HEK293T (cell line): ENCODE measurements at regions not wholly inside any gene's neighbourhood (a gene's known extent, or its start where the extent isn't known, plus 50 kb on each side); places are given as distances from the start of the nearest gene placed in this dataset.

Experiments used
- BHLHE40 ChIP-seq: fragments of 450-650 bp; IDR thresholded peaks from 2 replicates; pipeline ENCODE4 v1.6.1; 2016; ENCODE audit warnings: mild to moderate bottlenecking, moderate library complexity, borderline replicate concordance
- ELF4 ChIP-seq: fragments of 450-650 bp; IDR thresholded peaks from 2 replicates; pipeline ENCODE4 v1.6.1; 2017; ENCODE audit warnings: antibody characterized with exemption
- FOXA1 ChIP-seq: fragments of 450-650 bp; IDR thresholded peaks from 2 replicates; pipeline ENCODE4 v1.6.1; 2016; ENCODE audit warnings: mild to moderate bottlenecking
- FOXM1 ChIP-seq: fragments of 450-650 bp; IDR thresholded peaks from 2 replicates; pipeline ENCODE4 v1.6.1; 2017; ENCODE audit warnings: mild to moderate bottlenecking, borderline replicate concordance
- HDGF ChIP-seq: fragments of 450-650 bp; IDR thresholded peaks from 2 replicates; pipeline ENCODE4 v1.6.1; 2017; ENCODE audit warnings: antibody characterized with exemption, borderline replicate concordance
- SP1 ChIP-seq: fragments of 450-650 bp; IDR thresholded peaks from 2 replicates; pipeline ENCODE4 v1.6.1; 2017
- SUZ12 ChIP-seq: fragments of 450-650 bp; IDR thresholded peaks from 2 replicates; pipeline ENCODE4 v1.6.1; 2016; ENCODE audit warnings: mild to moderate bottlenecking
- TARDBP ChIP-seq: fragments of 450-650 bp; IDR thresholded peaks from 2 replicates; pipeline ENCODE4 v1.6.1; 2016

GRCh38 chrX:1902901-1903235, 288.0 kb downstream of the ASMT start:
- TF ChIP-seq FOXM1 (no peak), BHLHE40 (no peak), FOXA1 (no peak), SUZ12 (no peak), SP1 (no peak), TARDBP (no peak), HDGF (no peak), ELF4 (no peak)
